Gastrocnemius medialis (tissue), 4 donors: ENCODE measurements at regions not wholly inside any gene's neighbourhood (a gene's known extent, or its start where the extent isn't known, plus 50 kb on each side); places are given as distances from the start of the nearest gene placed in this dataset.
A peak's percentile ranks its signal among the peaks of the same experiment; 100 is the strongest.

ENCODE experiments used
- ATAC-seq, 2 donors: fragments of 150-250 bp; one replicate each; pipeline ENCODE4 v1.9.1; 2016
- DNase-seq, 2 donors: peaks; one replicate each; pipeline ENCODE4 v3.0.0-alpha.2; 2019
- H3K27ac ChIP-seq, 4 donors: fragments of 200-600 bp; sonication (generic); 1 replicate in 1 of 4; 2 replicates in 3 of 4; pipeline ENCODE4 v1.5.1; 2016 to 2018; ENCODE audit warnings: mild to moderate bottlenecking in 2 of 4, moderate library complexity in 1 of 4
- H3K27me3 ChIP-seq, 3 donors: fragments of 200-600 bp; sonication (generic) in 2 of 3; 1 replicate in 1 of 3; 2 replicates in 2 of 3; pipeline versions ENCODE4 v1.5.1 to v1.6.0; 2016 to 2019; ENCODE audit warnings: mild to moderate bottlenecking in 1 of 3, moderate library complexity in 1 of 3
- H3K36me3 ChIP-seq, 2 donors: fragments of 200-600 bp; sonication (generic) in 1 of 2; one replicate each; pipeline ENCODE4 v1.5.1; 2017 to 2018
- H3K4me1 ChIP-seq, 2 donors: fragments of 200-600 bp; sonication (generic) in 1 of 2; one replicate each; pipeline ENCODE4 v1.5.1; 2016 to 2017; ENCODE audit warnings: mild to moderate bottlenecking in 2 of 2
- H3K4me3 ChIP-seq, 4 donors: fragments of 200-600 bp; sonication (generic) in 3 of 4; 1 replicate in 1 of 4; 2 replicates in 3 of 4; pipeline ENCODE4 v1.5.1; 2016 to 2019; ENCODE audit warnings: mild to moderate bottlenecking in 2 of 4
- H3K9me3 ChIP-seq, 3 donors: fragments of 200-600 bp; sonication (generic) in 2 of 3; 1 replicate in 1 of 3; 2 replicates in 2 of 3; pipeline ENCODE4 v1.5.1; 2016 to 2019
- CTCF ChIP-seq, 5 experiments: fragments of 450-650 bp in 3 of 5; fragments of 200-600 bp in 2 of 5; sonication (generic) in 2 of 5; IDR thresholded peaks in 4 of 5; conservative IDR thresholded peaks in 1 of 5; 1 replicate in 4 of 5; 2 replicates in 1 of 5; pipeline ENCODE4 v1.5.1; 2016 to 2019; ENCODE audit warnings: antibody characterized with exemption in 5 of 5, mild to moderate bottlenecking in 3 of 5, moderate library complexity in 3 of 5
- POLR2A ChIP-seq, 2 donors: fragments of 450-650 bp; IDR thresholded peaks; one replicate each; pipeline ENCODE4 v1.6.1; 2017; ENCODE audit warnings: antibody characterized with exemption in 2 of 2, mild to moderate bottlenecking in 2 of 2, moderate library complexity in 2 of 2
- in situ Hi-C, 4 donors: fragments of 200-750 bp; cut with MboI; loops; one replicate each; pipeline versions ENCODE4 v1.15.0 to v1.8.0; 2017; ENCODE audit warnings: low sequenced_read_pairs in 4 of 4
- intact Hi-C: fragments of 100-400 bp; cut with DNase I; formaldehyde crosslinking; loops from one replicate; pipeline ENCODE4 v1.15.1; 2023; ENCODE audit warnings: low total_unique reads

GRCh38 chr18:61951396-61951795 is 58.6 kb upstream of the RNF152 start:
- ATAC-seq (no peak), DNase-seq (no peak)
- Histone ChIP-seq H3K9me3 (no peaks in the 10 kb centered on the region), H3K27me3 (no peaks in the 10 kb centered on the region), H3K4me1 (no peaks in the 10 kb centered on the region), H3K36me3 (no peaks in the 10 kb centered on the region), H3K27ac (no peak overlapping the region), H3K4me3 (no peak overlapping the region)
- intact Hi-C loops: no loop called here
- in situ Hi-C loops: no loop called here
- no peak for TF ChIP-seq POLR2A (IDR thresholded peaks at IDR 0.05)
- TF ChIP-seq CTCF (IDR thresholded peaks at IDR 0.05 in 4 of 5, conservative IDR thresholded peaks at IDR 0.05 in 1 of 5): no peak

GRCh38 chr18:61950371-61950770 is 57.6 kb upstream of the RNF152 start:
- DNase-seq: no peak
- Histone ChIP-seq H3K9me3 (no peaks in the 10 kb centered on the region), H3K27ac (no peak overlapping the region), H3K4me1 (no peaks in the 10 kb centered on the region), H3K4me3 (no peak overlapping the region), H3K36me3 (no peaks in the 10 kb centered on the region), H3K27me3 (no peaks in the 10 kb centered on the region)
- no peak for TF ChIP-seq POLR2A (IDR thresholded peaks at IDR 0.05)
- TF ChIP-seq CTCF (IDR thresholded peaks at IDR 0.05 in 4 of 5, conservative IDR thresholded peaks at IDR 0.05 in 1 of 5): no peak
- ATAC-seq: no peak
- intact Hi-C loops: no loop called here
- in situ Hi-C loops: no loop called here

- Histone ChIP-seq H3K9me3 (no peaks in the 10 kb centered on the region), H3K27ac (no peak overlapping the region), H3K4me3 (no peak overlapping the region), H3K36me3 (no peaks in the 10 kb centered on the region), H3K4me1 (no peaks in the 10 kb centered on the region), H3K27me3 (no peaks in the 10 kb centered on the region)
- intact Hi-C loops (no loop called here), in situ Hi-C loops (no loop called here)
- TF ChIP-seq POLR2A (IDR thresholded peaks at IDR 0.05): no peak
- TF ChIP-seq CTCF (IDR thresholded peaks at IDR 0.05 in 4 of 5, conservative IDR thresholded peaks at IDR 0.05 in 1 of 5): no peak
- DNase-seq: no peak
- ATAC-seq: peak in 1 of 2 donors; percentile 53
These were observed 57.1 kb upstream of the RNF152 start for GRCh38 chr18:61949946-61950345.

- intact Hi-C loops: no loop called here
- H3K27me3 ChIP-seq: no peaks in the 10 kb centered on the region
- H3K4me1 ChIP-seq: no peaks in the 10 kb centered on the region
- no peaks in the 10 kb centered on the region for H3K36me3 ChIP-seq
- H3K27ac ChIP-seq: no peak overlapping the region
- no peaks in the 10 kb centered on the region for H3K9me3 ChIP-seq
- no peak for TF ChIP-seq CTCF (IDR thresholded peaks at IDR 0.05 in 4 of 5, conservative IDR thresholded peaks at IDR 0.05 in 1 of 5)
- no peak for TF ChIP-seq POLR2A (IDR thresholded peaks at IDR 0.05)
- no peak overlapping the region for H3K4me3 ChIP-seq
- DNase-seq (no peak), ATAC-seq (no peak)
- in situ Hi-C loops: no loop called here
These were observed 56.1 kb upstream of the RNF152 start for GRCh38 chr18:61948846-61949438.

GRCh38 chr18:61948281-61948741 is 55.5 kb upstream of the RNF152 start:
- in situ Hi-C loops (no loop called here), intact Hi-C loops (no loop called here)
- Histone ChIP-seq H3K36me3 (no peaks in the 10 kb centered on the region), H3K4me3 (no peak overlapping the region), H3K27ac (no peak overlapping the region), H3K9me3 (no peaks in the 10 kb centered on the region), H3K27me3 (no peaks in the 10 kb centered on the region), H3K4me1 (no peaks in the 10 kb centered on the region)
- no peak for ATAC-seq
- TF ChIP-seq CTCF (IDR thresholded peaks at IDR 0.05 in 4 of 5, conservative IDR thresholded peaks at IDR 0.05 in 1 of 5) (no peak), POLR2A (IDR thresholded peaks at IDR 0.05) (no peak)
- no peak for DNase-seq
